ENCODE measurements at regions not wholly inside any gene's neighbourhood (a gene's known extent, or its start where the extent isn't known, plus 50 kb on each side); places are given as distances from the start of the nearest gene placed in this dataset.
"Not testable (repeated sequence)": the region's sequence is repeated elsewhere in the genome, so short reads cannot be mapped to it uniquely, and the experiment has no call there.

DNA sequence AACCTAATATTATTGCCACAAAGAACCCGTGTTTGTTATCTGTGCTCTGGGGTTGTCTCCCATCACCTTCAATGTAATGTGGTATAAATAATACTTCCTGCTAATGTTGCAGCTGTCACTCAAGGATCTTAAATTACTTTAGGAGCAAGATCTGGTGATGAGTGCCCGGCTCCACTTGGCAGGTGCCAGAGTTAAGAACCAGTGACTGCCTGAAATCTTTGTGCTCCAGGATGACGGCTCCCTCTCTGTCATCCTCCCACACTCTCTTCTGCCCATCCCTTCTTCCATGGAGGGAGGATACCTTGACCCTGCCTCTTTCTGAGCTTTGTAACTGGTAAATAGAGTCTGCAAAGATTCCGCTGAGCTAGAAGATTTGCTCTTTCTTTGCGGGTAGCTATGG, 100.4 kb upstream of the SEC22B start:
- not testable (repeated sequence) for H3K9me3 ChIP-seq (ENCODE audit: insufficient read depth, low read depth, low read length); H2AFZ ChIP-seq (ENCODE audit: low read length); H3K9me2 ChIP-seq (replicated peaks; ENCODE audit: low read depth, low read length); H4K20me1 ChIP-seq (ENCODE audit: insufficient read depth, low read length, poor library complexity, severe bottlenecking); H3K4me2 ChIP-seq (ENCODE audit: low read depth, low read length, poor library complexity, severe bottlenecking); H3K4me3 ChIP-seq (ENCODE audit: low read length, poor library complexity, severe bottlenecking); H3F3A ChIP-seq (ENCODE audit: low read depth); H3K9ac ChIP-seq (ENCODE audit: low read depth, low read length, poor library complexity, severe bottlenecking); H3K79me2 ChIP-seq (ENCODE audit: insufficient read depth, low read length); H3K27me3 ChIP-seq (ENCODE audit: insufficient read depth, low read length, poor library complexity, severe bottlenecking); H3K4me1 ChIP-seq (ENCODE audit: insufficient read depth, low read length, poor library complexity, severe bottlenecking); H3K36me3 ChIP-seq (ENCODE audit: insufficient read depth, low read length)

- not testable (repeated sequence) for H3F3A ChIP-seq (ENCODE audit: low read depth); H3K9me3 ChIP-seq (ENCODE audit: insufficient read depth, low read depth, low read length); H3K4me2 ChIP-seq (ENCODE audit: low read depth, low read length, poor library complexity, severe bottlenecking); H3K9me2 ChIP-seq (replicated peaks; ENCODE audit: low read depth, low read length); H3K27me3 ChIP-seq (ENCODE audit: insufficient read depth, low read length, poor library complexity, severe bottlenecking); H2AFZ ChIP-seq (ENCODE audit: low read length); H3K4me1 ChIP-seq (ENCODE audit: insufficient read depth, low read length, poor library complexity, severe bottlenecking); H3K4me3 ChIP-seq (ENCODE audit: low read length, poor library complexity, severe bottlenecking); H4K20me1 ChIP-seq (ENCODE audit: insufficient read depth, low read length, poor library complexity, severe bottlenecking); H3K36me3 ChIP-seq (ENCODE audit: insufficient read depth, low read length); H3K79me2 ChIP-seq (ENCODE audit: insufficient read depth, low read length); H3K9ac ChIP-seq (ENCODE audit: low read depth, low read length, poor library complexity, severe bottlenecking)
These were observed 98.1 kb upstream of the SEC22B start for GRCh38 chr1:120274438-120274837.

GRCh38 chr1:120273363-120273762, 97.0 kb upstream of the SEC22B start:
- not testable (repeated sequence) for H3K4me1 ChIP-seq (ENCODE audit: insufficient read depth, low read length, poor library complexity, severe bottlenecking); H3K79me2 ChIP-seq (ENCODE audit: insufficient read depth, low read length); H3K9ac ChIP-seq (ENCODE audit: low read depth, low read length, poor library complexity, severe bottlenecking); H2AFZ ChIP-seq (ENCODE audit: low read length); H3K27me3 ChIP-seq (ENCODE audit: insufficient read depth, low read length, poor library complexity, severe bottlenecking); H3K36me3 ChIP-seq (ENCODE audit: insufficient read depth, low read length); H3K9me2 ChIP-seq (replicated peaks; ENCODE audit: low read depth, low read length); H3F3A ChIP-seq (ENCODE audit: low read depth); H4K20me1 ChIP-seq (ENCODE audit: insufficient read depth, low read length, poor library complexity, severe bottlenecking); H3K4me3 ChIP-seq (ENCODE audit: low read length, poor library complexity, severe bottlenecking); H3K4me2 ChIP-seq (ENCODE audit: low read depth, low read length, poor library complexity, severe bottlenecking); H3K9me3 ChIP-seq (ENCODE audit: insufficient read depth, low read depth, low read length)

- H3K27me3 ChIP-seq (ENCODE audit: insufficient read depth, low read length, poor library complexity, severe bottlenecking); H3K9me2 ChIP-seq (replicated peaks; ENCODE audit: low read depth, low read length); H3K4me3 ChIP-seq (ENCODE audit: low read length, poor library complexity, severe bottlenecking); H3K4me2 ChIP-seq (ENCODE audit: low read depth, low read length, poor library complexity, severe bottlenecking); H3K36me3 ChIP-seq (ENCODE audit: insufficient read depth, low read length); H3K9ac ChIP-seq (ENCODE audit: low read depth, low read length, poor library complexity, severe bottlenecking); H3K4me1 ChIP-seq (ENCODE audit: insufficient read depth, low read length, poor library complexity, severe bottlenecking); H3F3A ChIP-seq (ENCODE audit: low read depth); H2AFZ ChIP-seq (ENCODE audit: low read length); H3K9me3 ChIP-seq (ENCODE audit: insufficient read depth, low read depth, low read length); H4K20me1 ChIP-seq (ENCODE audit: insufficient read depth, low read length, poor library complexity, severe bottlenecking); H3K79me2 ChIP-seq (ENCODE audit: insufficient read depth, low read length): not testable (repeated sequence)
These were observed 95.9 kb upstream of the SEC22B start for GRCh38 chr1:120272242-120272641.

DNA sequence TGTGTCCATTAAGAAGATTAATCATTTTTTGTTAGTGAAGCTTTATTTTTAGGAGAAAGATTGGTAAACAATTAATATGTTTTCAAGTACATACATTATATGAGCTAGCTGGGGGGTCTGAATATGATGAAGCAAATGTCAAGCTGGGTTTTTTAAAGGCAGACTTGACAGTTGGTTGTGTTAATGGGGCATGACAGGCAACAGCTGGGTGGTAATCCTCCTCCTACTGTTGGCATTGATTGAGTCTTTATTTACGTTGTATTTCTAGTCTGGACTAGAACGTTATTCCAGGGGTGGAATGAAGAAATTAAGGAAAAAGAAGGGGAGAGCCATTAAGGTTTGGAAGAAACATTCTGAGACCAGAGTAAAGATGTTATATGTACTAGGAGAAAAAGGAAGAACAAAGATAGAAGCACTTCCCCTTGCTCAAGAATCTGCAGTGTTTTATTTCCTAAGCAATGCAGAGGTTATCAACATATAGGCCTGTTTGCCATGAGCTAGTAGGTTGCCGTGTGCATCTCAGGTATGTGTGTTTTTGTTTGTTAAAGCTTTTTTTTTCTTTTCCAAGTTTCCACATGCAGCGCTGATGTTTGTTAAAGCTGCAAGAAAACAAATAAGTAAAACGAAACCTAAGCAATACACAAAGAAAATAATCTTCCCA, 95.4 kb upstream of the SEC22B start:
- not testable (repeated sequence) for H3K27me3 ChIP-seq (ENCODE audit: insufficient read depth, low read length, poor library complexity, severe bottlenecking); H3K79me2 ChIP-seq (ENCODE audit: insufficient read depth, low read length); H2AFZ ChIP-seq (ENCODE audit: low read length); H4K20me1 ChIP-seq (ENCODE audit: insufficient read depth, low read length, poor library complexity, severe bottlenecking); H3K4me3 ChIP-seq (ENCODE audit: low read length, poor library complexity, severe bottlenecking); H3K9me3 ChIP-seq (ENCODE audit: insufficient read depth, low read depth, low read length); H3K9me2 ChIP-seq (replicated peaks; ENCODE audit: low read depth, low read length); H3K36me3 ChIP-seq (ENCODE audit: insufficient read depth, low read length); H3K4me2 ChIP-seq (ENCODE audit: low read depth, low read length, poor library complexity, severe bottlenecking); H3K4me1 ChIP-seq (ENCODE audit: insufficient read depth, low read length, poor library complexity, severe bottlenecking); H3K9ac ChIP-seq (ENCODE audit: low read depth, low read length, poor library complexity, severe bottlenecking); H3F3A ChIP-seq (ENCODE audit: low read depth)

- not testable (repeated sequence) for H3K4me3 ChIP-seq (ENCODE audit: low read length, poor library complexity, severe bottlenecking); H3F3A ChIP-seq (ENCODE audit: low read depth); H3K9me2 ChIP-seq (replicated peaks; ENCODE audit: low read depth, low read length); H3K9ac ChIP-seq (ENCODE audit: low read depth, low read length, poor library complexity, severe bottlenecking); H4K20me1 ChIP-seq (ENCODE audit: insufficient read depth, low read length, poor library complexity, severe bottlenecking); H3K27me3 ChIP-seq (ENCODE audit: insufficient read depth, low read length, poor library complexity, severe bottlenecking); H3K4me2 ChIP-seq (ENCODE audit: low read depth, low read length, poor library complexity, severe bottlenecking); H3K9me3 ChIP-seq (ENCODE audit: insufficient read depth, low read depth, low read length); H2AFZ ChIP-seq (ENCODE audit: low read length); H3K4me1 ChIP-seq (ENCODE audit: insufficient read depth, low read length, poor library complexity, severe bottlenecking); H3K36me3 ChIP-seq (ENCODE audit: insufficient read depth, low read length); H3K79me2 ChIP-seq (ENCODE audit: insufficient read depth, low read length)
These were observed 91.7 kb upstream of the SEC22B start for GRCh38 chr1:120267894-120268551.

GRCh38 chr1:120264564-120264963, 88.2 kb upstream of the SEC22B start:
- H4K20me1 ChIP-seq (ENCODE audit: insufficient read depth, low read length, poor library complexity, severe bottlenecking); H3K4me3 ChIP-seq (ENCODE audit: low read length, poor library complexity, severe bottlenecking); H3K9me3 ChIP-seq (ENCODE audit: insufficient read depth, low read depth, low read length); H3K9me2 ChIP-seq (replicated peaks; ENCODE audit: low read depth, low read length); H3K4me2 ChIP-seq (ENCODE audit: low read depth, low read length, poor library complexity, severe bottlenecking); H3F3A ChIP-seq (ENCODE audit: low read depth); H3K79me2 ChIP-seq (ENCODE audit: insufficient read depth, low read length); H2AFZ ChIP-seq (ENCODE audit: low read length); H3K9ac ChIP-seq (ENCODE audit: low read depth, low read length, poor library complexity, severe bottlenecking); H3K36me3 ChIP-seq (ENCODE audit: insufficient read depth, low read length); H3K4me1 ChIP-seq (ENCODE audit: insufficient read depth, low read length, poor library complexity, severe bottlenecking); H3K27me3 ChIP-seq (ENCODE audit: insufficient read depth, low read length, poor library complexity, severe bottlenecking): not testable (repeated sequence)

All from Loucy (cell line).